HG03103 (cell line): ENCODE measurements at regions not wholly inside any gene's neighbourhood (a gene's known extent, or its start where the extent isn't known, plus 50 kb on each side); places are given as distances from the start of the nearest gene placed in this dataset.

Experiments used
- ATAC-seq: cut with Tn5 transposase; IDR thresholded peaks from one replicate; pipeline ENCODE4 v1.9.1; 2021; ENCODE audit warnings: low read depth; ENCODE audit not compliant: unreplicated experiment

DNA sequence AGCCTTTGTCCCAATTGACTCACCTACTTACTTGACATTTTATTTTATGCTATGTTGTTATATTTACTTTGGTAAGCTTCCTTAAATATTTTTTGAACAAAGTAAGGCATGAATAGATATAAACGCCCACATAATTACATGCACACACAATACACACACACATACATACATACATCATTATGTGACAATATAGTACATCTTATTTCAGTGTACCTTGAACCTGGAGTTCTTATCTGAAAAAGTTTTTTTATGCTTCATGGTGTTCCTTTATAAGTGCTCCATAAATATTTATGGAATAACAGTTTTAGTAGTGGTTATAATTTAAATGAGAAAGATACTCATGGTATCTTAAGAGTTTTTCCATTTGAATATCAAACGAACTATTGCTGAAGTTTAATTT lies 102.8 kb upstream of the MTPN start:
- ATAC-seq: no peak

DNA sequence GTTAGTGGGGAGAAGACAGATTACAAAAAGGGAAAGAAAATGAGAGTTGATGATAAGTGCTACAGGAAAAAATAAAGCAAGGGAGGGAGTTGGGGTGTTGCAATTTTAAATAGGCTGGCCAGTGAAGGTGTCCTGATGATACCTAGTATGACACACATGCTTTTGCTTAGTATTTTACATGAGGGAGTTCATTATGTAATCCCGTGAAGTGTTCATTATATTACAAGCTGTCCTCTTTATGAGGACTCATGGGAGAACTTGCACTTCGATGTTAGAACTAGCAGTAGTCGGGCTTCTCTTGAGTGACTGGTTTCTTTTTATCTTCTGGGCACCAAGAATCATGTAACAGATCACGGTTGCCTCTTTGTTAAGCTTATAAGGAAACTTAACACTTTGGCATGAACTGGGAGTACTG lies 102.3 kb upstream of the MTPN start:
- no peak for ATAC-seq

- ATAC-seq: no peak
These were observed 101.9 kb upstream of the MTPN start for GRCh38 chr7:136079066-136079465.

DNA sequence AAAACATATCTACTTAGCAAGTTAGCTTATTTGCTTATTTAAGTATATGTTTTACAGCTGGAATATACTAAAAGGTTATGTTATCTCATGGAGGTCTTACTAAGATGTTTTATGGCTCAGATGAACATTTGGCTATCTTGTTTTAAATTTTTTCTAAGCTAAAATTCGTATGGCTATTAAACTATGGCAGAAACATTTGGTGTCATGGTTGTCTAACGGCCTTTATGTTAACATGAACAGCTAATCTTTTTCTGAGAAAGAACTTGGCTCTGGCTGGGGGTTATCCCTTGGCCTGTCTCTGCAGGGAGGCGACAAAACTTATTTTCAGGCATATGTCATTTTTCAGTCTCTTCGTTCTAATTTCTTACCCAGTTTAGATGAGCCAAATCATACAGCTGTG lies 101.5 kb upstream of the MTPN start:
- ATAC-seq: no peak

- ATAC-seq: no peak
These were observed 99.8 kb upstream of the MTPN start for GRCh38 chr7:136076954-136077353.

- ATAC-seq: no peak
These were observed 97.7 kb upstream of the MTPN start for GRCh38 chr7:136074843-136075242.

- ATAC-seq: no peak
These were observed 95.3 kb upstream of the MTPN start for GRCh38 chr7:136072447-136072846.

DNA sequence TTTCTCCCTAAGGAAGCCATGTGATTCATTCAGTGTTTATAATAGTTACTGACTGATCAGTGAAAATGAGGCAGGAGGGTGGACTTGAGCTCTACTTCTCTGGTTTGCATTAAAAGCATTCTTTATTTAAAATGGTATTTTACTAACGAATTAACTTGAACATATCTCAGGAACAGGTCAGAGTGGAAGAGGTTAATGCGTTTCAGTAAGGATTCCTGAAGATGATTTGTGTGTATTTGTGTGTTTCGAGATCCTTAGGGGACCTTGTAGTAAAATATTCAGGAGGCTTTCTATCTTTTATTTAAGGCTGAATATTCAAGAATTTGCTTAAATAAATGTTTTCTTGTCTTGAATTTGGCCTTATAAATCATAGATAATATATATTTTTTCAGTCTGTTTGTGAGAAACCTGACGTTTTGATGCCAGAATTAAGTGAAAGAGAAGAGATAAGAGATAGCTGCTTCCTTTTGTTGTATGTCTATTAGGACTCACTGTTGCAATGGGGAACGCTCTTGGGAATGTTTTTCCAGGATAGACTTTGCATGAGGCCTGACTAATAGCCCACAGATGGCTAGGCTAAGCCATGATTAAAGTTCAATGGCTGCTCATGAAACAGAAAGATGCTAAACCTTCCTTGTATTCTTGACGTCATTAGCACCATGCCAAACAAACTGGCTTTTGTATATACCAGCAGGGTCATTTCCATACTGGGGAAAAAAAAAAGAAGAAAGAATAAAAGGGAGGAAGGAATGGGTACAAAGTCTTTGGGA lies 93.8 kb upstream of the MTPN start:
- no peak for ATAC-seq

DNA sequence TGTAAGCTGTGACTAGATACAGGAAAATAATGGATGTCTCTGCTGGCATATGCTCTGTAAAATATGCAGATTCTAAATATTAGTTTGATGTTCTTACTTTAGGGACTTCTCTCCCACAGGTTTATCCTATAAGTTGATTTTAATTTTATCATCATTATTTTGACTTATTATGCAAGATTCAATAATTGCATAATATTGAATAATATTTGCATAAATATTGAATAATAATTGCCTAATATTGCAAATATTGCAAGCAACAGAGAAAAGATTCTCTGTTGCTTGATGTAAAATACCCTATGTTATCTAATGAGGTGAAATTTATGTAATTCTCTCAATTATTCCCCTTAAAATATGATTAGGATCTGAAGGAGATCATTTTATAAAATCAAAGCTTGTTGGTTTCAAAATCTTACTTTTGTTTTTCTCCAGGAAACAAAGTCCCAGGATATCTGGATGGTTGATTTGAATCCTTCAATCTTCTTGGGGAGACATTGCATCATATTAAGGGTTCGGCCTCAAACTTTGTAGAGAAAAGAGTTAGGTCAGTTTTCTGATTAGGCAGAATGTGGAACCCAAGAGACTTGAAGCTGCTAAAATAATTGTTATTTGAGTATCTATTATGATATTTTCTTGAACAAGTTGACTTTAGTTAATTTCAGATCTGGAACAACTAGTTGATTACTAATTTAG lies 92.8 kb upstream of the MTPN start:
- ATAC-seq: no peak

DNA sequence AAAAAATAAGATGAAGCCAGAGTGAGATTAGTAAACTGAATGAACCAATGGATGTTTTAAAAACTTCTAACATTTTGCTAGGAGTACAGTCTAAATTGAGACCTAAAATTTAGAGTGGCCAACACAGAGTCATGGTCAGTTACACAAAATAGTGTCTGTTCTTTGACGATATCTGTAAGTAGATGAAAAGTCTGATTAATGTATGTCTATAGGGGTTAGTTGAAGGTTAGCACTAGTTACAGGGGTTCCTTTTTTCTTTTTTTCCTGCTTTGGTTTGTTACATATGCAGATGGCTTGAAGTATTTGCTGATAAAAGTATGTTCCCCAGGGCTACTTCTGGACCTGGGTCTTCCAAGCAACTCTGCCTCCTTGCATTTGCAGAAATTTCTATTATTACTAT lies 90.1 kb upstream of the MTPN start:
- no peak for ATAC-seq

- ATAC-seq: no peak
These were observed 89.4 kb upstream of the MTPN start for GRCh38 chr7:136066304-136067143.

GRCh38 chr7:136064627-136065237 lies 87.6 kb upstream of the MTPN start:
- no peak for ATAC-seq

DNA sequence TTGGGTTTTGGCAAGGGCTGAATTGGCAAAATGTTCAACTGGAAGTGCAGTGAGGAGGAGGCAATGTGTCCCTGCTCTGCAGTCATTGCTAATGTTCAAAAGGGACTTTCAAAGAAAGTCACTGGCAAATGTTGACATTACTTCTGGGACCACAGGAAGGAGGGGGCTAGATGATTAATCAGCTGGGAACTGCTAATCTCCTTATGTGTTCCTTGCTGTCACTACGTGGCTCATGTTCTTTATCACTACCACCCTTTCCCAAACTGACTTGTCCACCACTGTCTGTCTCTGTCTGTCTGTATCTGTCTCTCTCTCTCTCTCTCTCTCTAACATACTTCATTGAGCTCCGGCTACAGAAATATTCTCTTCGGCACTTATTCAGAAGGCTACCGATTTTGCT lies 86.9 kb upstream of the MTPN start:
- ATAC-seq: no peak

DNA sequence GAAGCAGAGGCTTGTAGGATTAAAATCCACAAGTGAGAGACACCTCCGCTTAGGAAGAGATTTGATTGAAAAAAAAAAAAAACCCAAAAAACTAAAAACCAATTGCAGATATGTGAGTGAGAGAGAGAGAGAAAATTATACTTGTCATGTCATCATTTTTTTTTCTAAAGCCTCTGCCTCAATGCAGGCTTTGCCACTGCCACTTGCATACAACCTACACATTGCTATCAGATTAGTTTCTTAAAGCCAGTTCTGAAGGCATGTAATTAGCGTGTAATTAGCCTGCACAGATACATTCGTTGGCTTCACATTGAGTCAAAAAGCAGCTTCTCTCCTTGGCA lies 86.1 kb upstream of the MTPN start:
- no peak for ATAC-seq

- no peak for ATAC-seq
These were observed 85.6 kb upstream of the MTPN start for GRCh38 chr7:136062625-136063325.

DNA sequence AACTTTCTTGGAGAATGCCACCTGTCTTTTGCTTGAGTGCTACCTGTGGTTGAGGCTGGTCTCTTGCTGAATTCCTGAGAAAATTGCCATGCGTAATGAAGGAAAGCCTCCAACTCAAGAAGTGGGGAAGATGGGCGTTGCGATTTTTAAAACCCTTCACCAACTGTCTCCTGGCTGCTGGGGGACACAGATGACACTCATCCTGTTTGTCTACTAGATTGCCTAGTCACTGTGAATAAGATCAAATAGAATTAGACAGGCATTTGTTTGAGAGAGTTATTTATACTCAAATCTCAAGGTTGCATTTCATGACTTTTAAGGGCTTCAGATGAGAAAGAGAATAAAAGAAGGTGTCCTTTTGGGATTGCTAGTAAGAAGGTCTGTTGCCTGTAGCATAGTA lies 84.3 kb upstream of the MTPN start:
- ATAC-seq: no peak

DNA sequence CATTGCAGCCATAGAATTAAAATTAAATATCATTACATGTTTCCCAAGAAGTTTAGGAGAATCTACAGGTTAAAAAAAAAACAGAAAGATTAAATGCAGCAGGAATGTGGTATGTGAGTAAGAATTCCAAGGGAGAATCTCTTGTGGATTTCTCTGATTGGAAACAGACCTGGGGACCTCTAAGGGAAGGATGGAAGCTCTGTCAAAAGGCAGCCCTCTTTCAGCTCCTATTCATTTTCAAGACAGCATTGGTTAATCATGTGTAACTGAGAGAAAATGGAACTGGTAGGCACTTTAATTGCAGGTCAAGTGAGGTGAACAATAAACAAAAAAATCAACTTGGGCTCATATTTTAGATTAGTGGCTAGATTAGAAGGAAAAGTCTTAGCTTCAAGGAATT lies 81.4 kb upstream of the MTPN start:
- no peak for ATAC-seq

DNA sequence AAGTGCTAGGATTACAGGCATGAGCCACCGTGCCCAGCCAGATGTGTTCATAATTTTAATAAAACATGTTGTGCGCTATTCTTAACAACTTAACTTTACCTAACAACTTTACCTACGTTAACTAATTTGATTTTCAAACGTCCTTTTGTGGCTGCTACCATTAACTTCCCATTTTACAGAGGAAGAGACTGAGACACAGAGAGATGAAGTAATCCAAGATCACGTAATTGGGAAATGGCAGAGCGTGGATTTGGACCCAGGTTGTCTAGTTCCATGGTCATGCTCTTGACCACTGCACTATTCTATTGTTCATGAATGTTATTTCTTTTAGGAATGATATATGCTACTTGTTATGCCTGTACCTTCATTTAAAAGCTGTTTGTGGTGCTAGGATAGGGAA lies 80.3 kb upstream of the MTPN start:
- no peak for ATAC-seq

GRCh38 chr7:136056651-136057231 lies 79.6 kb upstream of the MTPN start:
- no peak for ATAC-seq

- ATAC-seq: no peak
These were observed 78.1 kb upstream of the MTPN start for GRCh38 chr7:136055266-136055665.
